MM.1S (cell line): ENCODE measurements at regions not wholly inside any gene's neighbourhood (a gene's known extent, or its start where the extent isn't known, plus 50 kb on each side); places are given as distances from the start of the nearest gene placed in this dataset.

Source experiments
- CTCF ChIP-seq: fragments of 300-600 bp; sonication (generic); IDR thresholded peaks from 2 replicates; pipeline ENCODE4 v1.5.1; 2016; ENCODE audit warnings: antibody characterized with exemption, low read length, mixed read lengths
- EZH2 ChIP-seq: fragments of 300-600 bp; sonication (generic); optimal IDR thresholded peaks from 2 replicates; pipeline ENCODE3; 2017; ENCODE audit warnings: low read depth, mild to moderate bottlenecking, antibody characterized with exemption, low read length, mixed read lengths
- EZH2phosphoT487 ChIP-seq: fragments of 300-600 bp; sonication (generic); IDR thresholded peaks from 2 replicates; pipeline ENCODE4 v1.6.1; 2018; ENCODE audit warnings: antibody characterized with exemption, low read length

GRCh38 chr12:43245947-43246346, 306.1 kb downstream of the ADAMTS20 start:
- TF ChIP-seq EZH2phosphoT487, result no peak
- TF ChIP-seq CTCF, result no peak
- TF ChIP-seq EZH2, result no peak
